Loucy (cell line): ENCODE measurements at regions not wholly inside any gene's neighbourhood (a gene's known extent, or its start where the extent isn't known, plus 50 kb on each side); places are given as distances from the start of the nearest gene placed in this dataset.

Source experiments
- EZH2phosphoT487 ChIP-seq: fragments of 200-600 bp; IDR thresholded peaks from 2 replicates; pipeline ENCODE4 v1.6.1; 2018; ENCODE audit warnings: antibody characterized with exemption, mild to moderate bottlenecking, moderate library complexity, borderline replicate concordance
- TF ChIP-seq, protein P1 (sequence below): fragments of 200-600 bp; sonication (generic); conservative IDR thresholded peaks from 2 replicates; pipeline ENCODE4 v1.5.1; 2014; ENCODE audit warnings: mild to moderate bottlenecking, antibody characterized with exemption, low read length

GRCh38 chr3:22979581-22979980 is 223.5 kb upstream of the UBE2E2 start:
- TF ChIP-seq, protein P1, sequence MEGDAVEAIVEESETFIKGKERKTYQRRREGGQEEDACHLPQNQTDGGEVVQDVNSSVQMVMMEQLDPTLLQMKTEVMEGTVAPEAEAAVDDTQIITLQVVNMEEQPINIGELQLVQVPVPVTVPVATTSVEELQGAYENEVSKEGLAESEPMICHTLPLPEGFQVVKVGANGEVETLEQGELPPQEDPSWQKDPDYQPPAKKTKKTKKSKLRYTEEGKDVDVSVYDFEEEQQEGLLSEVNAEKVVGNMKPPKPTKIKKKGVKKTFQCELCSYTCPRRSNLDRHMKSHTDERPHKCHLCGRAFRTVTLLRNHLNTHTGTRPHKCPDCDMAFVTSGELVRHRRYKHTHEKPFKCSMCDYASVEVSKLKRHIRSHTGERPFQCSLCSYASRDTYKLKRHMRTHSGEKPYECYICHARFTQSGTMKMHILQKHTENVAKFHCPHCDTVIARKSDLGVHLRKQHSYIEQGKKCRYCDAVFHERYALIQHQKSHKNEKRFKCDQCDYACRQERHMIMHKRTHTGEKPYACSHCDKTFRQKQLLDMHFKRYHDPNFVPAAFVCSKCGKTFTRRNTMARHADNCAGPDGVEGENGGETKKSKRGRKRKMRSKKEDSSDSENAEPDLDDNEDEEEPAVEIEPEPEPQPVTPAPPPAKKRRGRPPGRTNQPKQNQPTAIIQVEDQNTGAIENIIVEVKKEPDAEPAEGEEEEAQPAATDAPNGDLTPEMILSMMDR, result no peak
- TF ChIP-seq EZH2phosphoT487, result no peak
